Activated CD8-positive, alpha-beta memory T cell treated with anti-CD3 and anti-CD28 coated beads, Interleukin-2, amount 50 U/mL, for 1 hour (primary cell): ENCODE measurements at regions not wholly inside any gene's neighbourhood (a gene's known extent, or its start where the extent isn't known, plus 50 kb on each side); places are given as distances from the start of the nearest gene placed in this dataset.

ENCODE experiments used
- DNase-seq: peaks from one replicate; pipeline ENCODE4 v3.0.0-alpha.2; 2020; ENCODE audit errors: extremely low read depth

DNA sequence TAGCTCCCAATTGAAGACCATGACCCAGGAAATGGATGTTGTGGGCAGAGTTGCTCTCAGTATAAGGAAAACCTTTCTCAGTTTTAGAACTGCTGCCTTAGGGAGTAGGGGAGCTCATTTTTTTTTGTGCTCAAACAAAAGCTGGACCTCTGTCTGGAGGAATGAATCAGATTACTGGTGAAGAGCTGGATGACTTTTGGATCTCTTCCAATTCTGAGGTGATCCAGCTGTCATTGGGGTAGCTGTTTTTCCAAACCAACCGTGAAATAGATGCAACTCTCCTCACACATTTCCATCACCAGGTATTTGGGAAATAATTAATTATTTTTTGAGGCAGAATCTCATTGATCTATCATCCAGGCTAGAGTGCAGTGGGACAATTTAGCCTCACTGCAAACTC, 251.3 kb upstream of the PLET1 start:
- DNase-seq: no peak

DNA sequence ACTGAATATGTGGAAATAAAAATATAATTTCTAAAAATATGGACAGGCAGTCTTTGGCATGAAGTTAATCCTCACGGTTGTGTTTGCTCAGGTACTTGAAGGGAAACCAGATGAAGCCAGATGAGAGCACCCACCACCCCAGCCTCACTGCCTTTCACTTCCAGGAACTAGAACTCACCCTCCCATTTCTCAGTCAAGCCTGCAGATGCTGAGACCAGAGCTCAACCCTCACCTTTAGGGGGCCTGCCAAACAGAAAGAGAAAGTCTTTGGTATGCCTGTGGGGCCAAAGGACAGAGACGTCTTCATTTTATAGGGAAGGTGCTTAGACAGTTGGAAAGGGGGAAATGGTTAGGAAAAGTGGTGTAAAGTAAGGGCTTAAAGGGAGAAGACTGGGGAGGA, 252.8 kb upstream of the PLET1 start:
- DNase-seq: no peak

DNA sequence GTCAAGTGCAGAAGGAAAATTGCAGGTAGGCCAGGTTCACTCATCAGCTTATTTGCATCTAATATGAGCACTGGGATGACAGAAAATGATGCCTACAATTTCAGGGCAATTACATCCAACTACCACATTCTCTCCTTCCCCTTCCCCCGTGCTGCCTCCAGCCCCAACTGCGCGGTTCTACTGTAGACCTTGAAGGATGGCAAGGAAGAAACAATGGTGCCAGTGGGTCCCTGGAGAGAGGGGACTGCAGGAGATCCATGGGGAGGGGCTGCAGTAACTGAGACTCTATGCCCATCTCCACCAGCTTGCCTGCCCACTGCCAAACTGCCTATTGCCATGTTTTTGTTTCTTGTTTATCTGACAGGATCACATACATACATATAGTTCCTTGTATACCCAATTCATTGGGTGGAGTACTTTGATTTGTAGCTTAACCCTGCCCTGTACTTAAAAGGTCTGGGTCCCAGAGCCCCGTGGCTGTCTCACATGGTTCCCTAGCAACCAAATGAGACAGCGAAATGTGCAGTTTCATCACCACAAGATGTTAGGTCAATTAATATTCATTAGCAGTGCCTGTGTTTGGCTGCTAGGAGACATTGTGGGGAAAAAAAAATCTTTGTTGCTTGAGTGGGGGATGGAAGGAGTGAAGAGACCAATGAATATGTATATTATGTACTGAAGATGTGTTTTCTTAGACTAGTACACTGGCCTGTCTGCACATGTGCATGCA, 253.5 kb upstream of the PLET1 start:
- no peak for DNase-seq

DNA sequence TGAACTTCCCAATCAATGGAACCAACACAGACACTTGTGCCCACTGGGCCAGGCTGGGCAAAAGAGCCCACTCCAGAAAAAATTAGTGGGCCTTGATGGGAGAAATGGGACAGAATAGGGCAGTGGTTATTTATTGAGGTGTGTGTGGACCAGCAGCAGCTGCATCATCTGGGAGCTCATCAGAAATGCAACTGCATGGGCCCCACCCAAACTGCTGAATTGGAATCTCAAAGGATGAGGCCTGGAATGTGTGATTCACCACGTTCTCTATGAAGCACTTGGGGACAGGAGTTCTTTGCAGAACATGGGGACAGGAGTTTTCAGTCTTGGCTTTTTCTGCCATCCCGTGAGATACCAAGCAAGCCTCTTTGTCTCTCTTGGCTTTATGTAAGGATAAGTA, 255.6 kb upstream of the PLET1 start:
- no peak for DNase-seq

DNA sequence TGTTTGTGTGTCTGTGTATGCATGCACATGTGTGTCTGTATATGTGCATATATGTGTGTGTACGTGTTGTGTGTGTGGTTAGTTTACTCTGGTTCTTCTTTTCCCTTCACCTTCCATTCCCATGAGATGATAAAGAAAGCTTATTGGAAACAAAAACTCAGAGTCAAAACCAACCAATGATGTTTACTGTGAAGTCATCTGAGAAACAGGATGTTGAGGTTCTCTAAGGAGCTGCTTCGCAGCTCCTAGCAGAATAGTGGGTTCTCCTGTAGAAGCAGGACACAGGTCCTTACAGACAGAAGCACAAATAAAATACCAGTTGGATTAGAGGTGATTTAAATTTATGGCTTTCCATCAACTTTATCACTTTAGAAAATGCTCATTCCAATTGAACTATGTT, 256.1 kb upstream of the PLET1 start:
- DNase-seq: no peak

DNA sequence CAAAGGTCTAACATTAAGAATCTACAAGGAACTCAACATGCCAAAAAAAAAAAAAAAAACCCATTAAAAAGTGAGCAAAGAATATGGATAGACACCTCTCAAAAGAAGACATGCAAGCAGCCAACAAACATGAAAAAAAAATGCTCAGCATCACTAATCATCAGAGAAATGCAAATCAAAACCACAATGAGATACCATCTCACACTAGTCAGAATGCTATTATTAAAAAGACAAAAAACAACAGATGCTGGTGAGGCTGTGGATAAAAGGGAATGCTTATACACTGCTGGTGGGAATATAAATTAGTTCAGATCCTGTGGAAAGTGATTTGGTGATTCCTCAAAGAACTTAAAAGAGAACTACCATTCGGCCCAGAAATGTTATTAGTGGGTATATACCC, 257.7 kb upstream of the PLET1 start:
- no peak for DNase-seq

DNA sequence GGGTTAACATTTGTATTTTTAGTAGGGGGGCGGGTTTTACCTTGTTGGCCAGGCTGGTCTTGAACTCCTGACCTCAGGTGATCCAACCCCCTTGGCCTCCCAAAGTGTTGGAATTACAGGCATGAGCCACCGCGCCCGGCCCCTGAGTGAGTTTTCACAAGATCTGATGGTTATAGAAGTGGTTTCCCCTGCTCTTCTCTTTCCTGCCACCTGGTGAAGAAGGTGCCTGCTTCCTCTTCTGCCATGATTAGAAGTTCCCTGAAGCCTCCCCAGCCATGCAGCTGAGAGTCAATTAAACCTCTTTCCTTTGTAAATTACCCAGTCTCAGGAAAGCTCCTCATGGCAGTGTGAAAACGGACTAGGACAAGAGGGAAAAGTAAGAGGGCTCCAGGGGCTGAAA, 259.1 kb upstream of the PLET1 start:
- no peak for DNase-seq

DNA sequence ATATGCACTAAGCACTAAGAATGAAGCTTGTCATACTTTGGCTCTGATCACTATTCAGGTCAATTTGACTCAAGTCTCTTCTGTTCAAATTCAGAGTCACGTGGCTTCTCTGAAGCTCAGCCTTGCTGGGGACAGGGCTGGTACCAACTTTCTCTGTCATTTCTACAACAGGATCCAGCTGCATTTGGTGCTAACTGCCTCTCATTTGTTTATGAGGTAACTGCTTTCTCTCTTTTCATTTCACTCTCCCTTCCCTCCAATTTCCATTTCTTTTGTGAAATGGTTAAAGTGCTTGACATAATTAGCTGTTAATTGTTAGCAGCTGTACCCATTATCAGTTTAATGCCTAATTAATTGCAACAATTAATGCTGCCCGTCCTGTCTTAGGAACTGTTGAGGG, 259.7 kb upstream of the PLET1 start:
- no peak for DNase-seq

DNA sequence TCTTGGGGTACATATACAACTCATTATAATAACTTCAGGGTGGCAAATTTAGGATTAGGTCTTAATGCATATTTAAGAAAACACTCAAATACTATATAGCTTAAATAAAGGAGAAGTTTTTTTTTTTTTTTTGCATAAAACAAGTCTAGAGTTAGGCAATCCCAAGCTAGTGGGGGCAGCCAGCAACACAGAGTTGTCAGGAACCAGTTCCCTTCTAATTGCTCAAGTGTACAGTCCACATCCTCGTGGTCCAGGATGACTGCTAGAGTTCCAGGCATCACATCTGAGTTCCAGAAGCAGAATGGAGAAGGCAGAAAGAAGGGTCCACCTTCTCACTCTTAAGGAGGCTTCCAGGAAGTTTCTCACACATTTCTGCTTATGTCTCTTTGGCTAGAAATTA, 261.9 kb upstream of the PLET1 start:
- no peak for DNase-seq

DNA sequence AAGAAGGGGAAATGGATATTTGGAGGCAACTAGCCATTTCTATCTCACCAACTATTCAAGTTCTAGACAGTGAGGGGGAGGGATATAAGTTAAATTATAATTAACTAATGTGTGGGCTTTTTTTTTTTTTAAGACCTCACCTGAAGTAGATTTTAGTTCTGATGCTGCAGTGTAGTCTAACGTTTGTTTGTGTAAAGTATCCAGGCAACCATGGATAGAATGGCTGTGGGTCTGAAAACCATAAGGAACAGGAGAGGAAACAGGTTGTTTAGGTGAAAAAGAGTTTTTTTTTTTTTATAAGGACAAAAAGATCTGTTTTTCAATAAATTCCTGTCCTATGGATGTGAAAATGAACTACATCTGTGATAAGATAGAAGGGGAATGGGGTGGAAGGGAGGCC, 262.4 kb upstream of the PLET1 start:
- DNase-seq: no peak

DNA sequence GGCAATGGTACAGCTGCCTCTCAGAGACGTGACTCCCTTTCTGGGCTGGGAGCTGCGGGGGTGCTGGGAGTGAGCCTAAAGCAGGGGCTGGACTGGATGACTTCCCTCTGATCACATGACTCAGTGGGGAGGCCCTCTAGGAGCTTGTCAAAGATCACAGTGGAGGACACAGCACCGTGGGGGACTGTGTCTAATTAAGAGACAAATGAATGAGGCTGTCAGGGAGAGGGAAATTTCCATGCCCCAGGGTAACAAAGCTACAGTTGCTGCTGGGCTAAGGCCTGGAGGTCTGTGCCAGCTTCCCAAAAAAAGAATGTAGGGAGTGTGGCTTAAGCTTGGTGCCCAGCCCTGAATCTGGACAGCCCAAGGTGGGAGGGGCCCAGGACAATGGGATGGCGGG, 262.8 kb upstream of the PLET1 start:
- no peak for DNase-seq

DNA sequence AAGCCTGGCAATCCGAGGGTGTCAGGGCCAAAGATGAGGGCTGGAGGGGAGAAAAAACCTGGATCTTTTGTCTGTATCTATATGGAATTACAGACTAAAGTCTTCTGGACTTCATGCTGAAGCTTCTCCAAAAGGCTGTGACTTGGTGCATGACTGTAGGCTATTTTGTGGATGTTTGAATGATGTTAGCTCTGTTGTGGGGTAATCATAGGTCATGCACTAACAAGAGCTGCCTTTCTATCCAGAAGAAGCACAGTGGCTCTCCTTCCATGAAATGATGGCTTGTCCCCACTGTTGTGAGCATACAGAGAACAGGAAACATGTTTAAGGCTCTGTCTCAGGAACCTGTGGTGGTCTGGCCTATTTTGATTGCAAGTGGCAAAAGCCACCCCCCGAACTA, 263.3 kb upstream of the PLET1 start:
- DNase-seq: no peak

DNA sequence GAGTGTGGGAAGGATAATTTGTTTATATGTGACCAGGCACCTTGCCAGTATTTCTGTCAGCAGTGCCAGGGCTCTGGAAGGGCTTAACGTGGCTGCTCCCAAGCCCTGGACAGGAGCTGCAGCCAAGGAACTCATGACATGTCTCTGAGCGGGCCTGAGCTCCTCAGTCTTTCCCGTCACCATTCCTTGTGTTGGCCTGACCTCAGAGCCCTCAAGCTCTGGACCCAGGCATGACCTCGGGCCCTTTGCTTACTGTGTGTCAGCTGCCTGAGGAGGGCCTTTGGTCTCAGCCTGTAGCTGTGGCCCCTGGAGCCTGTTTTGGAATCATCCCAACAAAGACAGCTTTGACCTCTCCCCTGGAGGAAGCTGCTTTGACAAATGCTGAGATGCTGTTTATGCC, 264.1 kb upstream of the PLET1 start:
- no peak for DNase-seq

DNA sequence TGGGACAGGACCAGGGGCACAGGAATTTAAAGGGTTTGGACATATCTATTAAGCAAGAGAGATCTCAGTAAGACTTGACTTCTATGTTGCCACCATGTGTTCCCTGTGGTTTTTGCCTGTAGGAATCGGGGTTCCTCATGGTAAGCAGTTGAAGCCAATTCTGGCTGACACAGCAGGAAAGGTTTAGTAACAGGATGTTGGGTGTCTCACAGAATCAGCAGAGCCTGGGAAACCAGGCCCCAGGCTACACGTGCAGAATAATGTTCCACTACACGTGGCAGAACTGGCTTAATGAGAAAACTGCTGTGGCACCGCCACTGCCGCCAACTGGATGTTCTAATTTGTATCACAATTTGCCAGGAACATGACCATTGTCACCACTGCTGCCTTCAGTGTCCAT, 264.6 kb upstream of the PLET1 start:
- DNase-seq: no peak

DNA sequence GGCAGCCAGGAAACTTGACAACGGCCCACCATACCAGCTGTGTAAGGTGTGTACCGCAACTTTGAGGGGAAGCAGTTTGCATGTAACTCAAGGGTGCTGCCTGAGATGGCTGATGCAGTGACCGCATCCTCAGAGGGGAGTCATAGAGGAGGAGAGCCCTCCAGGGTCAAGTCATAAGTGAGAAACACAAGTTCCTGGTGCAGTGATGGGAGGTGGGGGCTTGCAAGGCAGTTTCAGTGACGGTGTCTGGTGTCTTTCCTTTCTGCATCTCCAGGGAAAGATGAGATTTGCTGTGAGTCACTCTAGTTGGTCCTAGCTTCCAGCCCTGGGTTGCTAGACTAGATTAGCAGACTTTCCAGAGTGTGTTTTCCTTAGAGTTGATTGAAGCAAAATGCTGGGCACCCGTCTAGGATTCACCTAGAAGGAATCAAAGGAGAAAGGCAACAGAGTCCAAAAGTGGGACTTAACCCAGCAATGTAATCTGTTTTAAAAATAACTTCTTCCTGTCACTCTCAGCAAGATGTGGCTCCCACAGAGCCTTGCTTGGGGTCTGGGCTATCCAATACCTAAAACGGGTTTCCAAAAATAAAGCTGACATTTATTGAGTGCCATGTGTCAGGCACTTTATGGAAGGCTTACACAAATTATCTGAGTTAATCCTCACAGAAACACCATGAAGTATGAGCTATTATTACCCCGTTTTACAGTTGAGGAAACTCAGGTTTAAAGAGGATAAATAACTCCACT, 265.4 kb upstream of the PLET1 start:
- DNase-seq: no peak

DNA sequence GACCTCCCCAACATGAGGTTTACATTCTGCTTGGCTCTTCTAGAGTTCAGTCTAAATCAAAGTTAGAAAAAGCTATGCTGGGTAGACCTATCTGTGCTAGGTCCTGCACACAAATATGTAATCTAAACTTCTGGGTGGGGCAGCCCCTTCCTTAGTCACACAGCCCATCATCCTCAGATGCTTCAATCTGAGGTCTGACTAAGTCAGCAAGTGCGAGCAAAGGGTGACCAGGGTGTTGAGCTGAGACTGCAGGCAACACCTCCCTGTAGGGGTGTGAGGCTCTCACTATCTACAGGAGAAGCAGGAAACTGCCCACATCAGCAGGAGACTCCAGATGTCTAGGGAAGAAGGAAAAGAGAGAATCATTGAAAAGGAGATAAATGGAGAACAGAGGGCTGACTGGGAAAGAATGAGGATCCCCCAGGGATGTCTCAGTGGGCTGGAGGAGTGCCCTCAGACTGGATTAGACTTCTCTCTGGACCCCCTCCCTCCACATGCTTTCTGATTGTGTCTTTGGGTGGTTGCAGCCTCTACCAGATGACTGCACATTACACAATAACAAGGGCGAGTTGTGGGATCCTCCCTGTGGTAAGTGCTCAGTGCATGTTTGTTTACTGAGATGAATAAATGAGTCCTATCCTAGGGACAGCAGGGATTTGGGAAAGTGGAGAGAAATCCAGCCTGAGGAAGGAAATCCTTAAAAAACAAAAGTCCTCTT, 266.2 kb upstream of the PLET1 start:
- no peak for DNase-seq

DNA sequence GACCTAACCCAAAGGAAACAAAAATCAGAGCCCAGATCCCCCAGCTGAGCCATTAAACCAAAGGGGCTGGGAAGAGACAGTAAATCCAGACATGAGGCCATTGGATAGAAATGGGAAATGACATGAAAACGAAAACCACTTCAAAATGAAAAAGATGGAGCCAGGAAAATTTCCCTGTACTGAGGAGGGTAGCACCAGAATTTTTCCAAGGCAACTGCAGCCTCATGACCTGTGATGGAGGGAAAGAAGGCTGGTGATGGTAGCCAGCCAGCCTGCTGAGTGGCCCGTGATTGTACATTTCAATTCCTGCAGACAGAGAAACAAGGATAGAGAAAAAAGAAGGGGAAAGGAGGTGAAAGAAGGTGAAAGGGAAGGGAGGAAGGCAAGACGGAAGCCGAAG, 268.4 kb upstream of the PLET1 start:
- no peak for DNase-seq

DNA sequence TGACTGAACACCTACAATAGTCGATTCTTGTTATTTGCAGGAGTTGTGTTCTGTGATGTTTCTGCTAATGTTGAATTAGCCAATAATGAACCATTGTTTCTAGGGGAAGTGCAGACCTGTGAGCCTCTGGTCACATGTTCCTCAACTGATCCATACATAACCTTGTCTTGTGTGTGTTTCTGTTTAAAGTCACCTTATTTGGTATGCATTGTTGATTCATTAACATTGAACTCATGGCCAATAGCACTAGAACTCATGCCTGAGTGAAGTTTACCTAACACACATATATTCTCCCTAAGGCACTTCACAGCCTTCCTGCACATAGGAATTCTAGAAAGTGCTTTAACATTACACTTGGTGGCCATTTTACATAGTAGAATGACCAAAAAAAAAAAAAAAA, 271.8 kb upstream of the PLET1 start:
- DNase-seq: no peak

DNA sequence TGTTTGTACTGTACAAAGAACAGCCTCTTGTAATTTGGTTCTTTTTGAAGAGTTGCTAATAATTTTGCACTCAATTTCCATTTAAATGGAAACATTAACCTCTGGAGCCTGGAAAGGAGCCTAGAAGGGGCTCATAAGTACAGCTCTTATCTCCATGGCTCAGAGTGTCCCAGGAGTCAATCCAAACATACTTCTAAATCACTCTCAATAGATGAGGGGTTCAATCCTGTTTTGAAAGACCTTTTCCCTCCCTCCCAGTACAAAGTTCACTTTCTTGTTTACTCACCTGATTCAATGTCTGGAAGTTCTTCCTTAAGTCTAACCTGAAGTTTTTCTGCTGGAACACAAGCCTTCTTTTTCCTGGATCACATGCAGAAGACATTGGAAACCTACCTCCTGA, 273.0 kb upstream of the PLET1 start:
- no peak for DNase-seq

DNA sequence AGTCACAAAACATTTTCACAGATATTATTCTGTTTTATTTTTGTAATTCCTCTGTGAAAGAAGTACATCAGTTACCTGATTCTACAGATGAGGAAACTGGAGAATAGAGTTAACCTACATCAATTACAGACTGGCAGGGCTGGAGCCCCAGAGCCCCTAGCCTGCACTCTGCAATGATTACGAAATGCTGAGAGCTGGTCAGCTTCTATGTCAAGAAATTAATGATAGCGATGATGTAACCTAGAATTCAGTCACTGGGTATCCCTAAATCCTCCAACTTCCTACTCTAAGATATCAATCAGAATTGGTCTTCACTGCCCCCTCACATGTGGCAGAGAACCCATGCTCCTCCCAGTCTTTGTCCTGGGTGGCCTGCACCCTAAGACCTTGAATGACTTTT, 273.5 kb upstream of the PLET1 start:
- no peak for DNase-seq

DNA sequence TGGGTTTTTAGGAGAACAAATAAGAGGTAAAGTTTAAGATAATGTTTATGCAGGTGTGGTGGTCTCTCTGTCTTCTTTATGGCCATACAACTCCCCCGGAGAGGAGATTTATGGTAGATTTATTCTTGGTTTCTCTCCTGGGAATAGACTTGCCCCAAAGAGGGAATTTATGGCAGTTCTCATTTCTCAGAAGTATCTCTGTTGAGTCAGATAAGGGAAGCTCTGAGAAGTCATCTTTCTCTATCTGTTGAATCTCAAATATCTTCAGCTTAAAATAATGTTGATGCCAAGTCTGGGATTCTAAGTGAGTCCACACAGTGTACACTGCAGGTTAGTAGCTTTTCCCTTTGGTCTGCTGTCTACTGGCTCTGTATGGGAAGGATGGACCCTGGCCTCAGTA, 276.4 kb upstream of the PLET1 start:
- no peak for DNase-seq

DNA sequence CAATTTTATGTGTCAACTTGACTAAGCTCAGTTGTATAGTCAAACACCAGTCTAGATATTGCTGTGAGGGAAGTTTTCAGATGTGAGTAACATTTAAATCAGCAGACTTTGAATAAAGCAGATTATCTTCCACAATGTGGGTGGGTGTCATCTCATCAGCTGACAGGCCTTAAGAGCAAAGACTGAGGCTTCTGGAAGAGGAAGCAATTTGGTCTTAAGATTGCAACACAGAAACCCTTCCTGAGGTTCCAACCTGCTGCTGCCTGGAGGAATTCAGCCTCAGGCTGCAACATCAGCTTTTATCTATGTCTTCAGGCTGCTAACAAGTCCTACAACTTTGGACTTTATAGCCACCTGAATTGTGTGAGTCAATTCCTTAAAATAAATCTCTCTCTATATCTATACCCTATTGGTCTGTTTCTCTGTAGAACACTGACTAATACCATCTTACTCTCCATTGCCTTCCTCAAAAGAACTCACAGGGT, 277.2 kb upstream of the PLET1 start:
- DNase-seq: no peak
